Upper lobe of left lung (tissue), 4 donors: ENCODE measurements at regions not wholly inside any gene's neighbourhood (a gene's known extent, or its start where the extent isn't known, plus 50 kb on each side); places are given as distances from the start of the nearest gene placed in this dataset.

ENCODE experiments used
- EP300 ChIP-seq, 4 donors: sonication (generic); formaldehyde crosslinking; IDR thresholded peaks; one replicate each; pipeline ENCODE4 v1.5.1; 2017; ENCODE audit warnings: antibody characterized with exemption in 4 of 4, control low read depth in 2 of 4
- POLR2A ChIP-seq, 4 donors: fragments of 450-650 bp; IDR thresholded peaks; one replicate each; pipeline ENCODE4 v1.5.1; 2016 to 2017; ENCODE audit warnings: antibody characterized with exemption in 4 of 4, mild to moderate bottlenecking in 2 of 4
- POLR2AphosphoS5 ChIP-seq, 2 donors: sonication (generic); formaldehyde crosslinking; IDR thresholded peaks; one replicate each; pipeline ENCODE4 v1.5.1; 2017; ENCODE audit warnings: antibody characterized with exemption in 2 of 2
- TF ChIP-seq, protein P1 (sequence below), 6 experiments: fragments of 450-650 bp in 4 of 6; fragments of 200-600 bp in 2 of 6; sonication (generic) in 2 of 6; IDR thresholded peaks; one replicate each; pipeline ENCODE4 v1.5.1; 2016 to 2019; ENCODE audit warnings: antibody characterized with exemption in 6 of 6

DNA sequence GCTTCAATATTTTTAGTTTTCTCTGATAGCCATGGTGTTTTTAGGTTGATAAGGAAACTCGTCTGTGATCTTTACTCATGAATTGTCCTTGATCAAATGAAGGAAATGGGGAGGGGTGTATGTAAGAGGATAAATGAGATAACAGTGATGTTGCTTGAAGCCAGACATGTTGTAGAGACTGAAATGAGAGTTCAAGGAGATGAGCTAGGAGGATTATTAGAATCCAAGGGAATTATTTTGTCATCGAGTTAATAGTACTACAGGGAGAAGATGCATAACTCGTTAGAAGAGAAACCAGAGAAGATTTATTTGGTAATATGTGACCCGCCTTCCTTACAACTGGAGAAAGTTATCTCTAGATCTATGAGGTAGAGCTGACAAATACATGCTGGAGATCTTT, 371.3 kb upstream of the DDHD1 start:
- TF ChIP-seq POLR2AphosphoS5 (IDR thresholded peaks at IDR 0.05) (no peak), EP300 (IDR thresholded peaks at IDR 0.05) (no peak), POLR2A (IDR thresholded peaks at IDR 0.05) (no peak)
- TF ChIP-seq, protein P1, sequence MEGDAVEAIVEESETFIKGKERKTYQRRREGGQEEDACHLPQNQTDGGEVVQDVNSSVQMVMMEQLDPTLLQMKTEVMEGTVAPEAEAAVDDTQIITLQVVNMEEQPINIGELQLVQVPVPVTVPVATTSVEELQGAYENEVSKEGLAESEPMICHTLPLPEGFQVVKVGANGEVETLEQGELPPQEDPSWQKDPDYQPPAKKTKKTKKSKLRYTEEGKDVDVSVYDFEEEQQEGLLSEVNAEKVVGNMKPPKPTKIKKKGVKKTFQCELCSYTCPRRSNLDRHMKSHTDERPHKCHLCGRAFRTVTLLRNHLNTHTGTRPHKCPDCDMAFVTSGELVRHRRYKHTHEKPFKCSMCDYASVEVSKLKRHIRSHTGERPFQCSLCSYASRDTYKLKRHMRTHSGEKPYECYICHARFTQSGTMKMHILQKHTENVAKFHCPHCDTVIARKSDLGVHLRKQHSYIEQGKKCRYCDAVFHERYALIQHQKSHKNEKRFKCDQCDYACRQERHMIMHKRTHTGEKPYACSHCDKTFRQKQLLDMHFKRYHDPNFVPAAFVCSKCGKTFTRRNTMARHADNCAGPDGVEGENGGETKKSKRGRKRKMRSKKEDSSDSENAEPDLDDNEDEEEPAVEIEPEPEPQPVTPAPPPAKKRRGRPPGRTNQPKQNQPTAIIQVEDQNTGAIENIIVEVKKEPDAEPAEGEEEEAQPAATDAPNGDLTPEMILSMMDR (IDR thresholded peaks at IDR 0.05), result no peak
